ENCODE measurements at regions not wholly inside any gene's neighbourhood (a gene's known extent, or its start where the extent isn't known, plus 50 kb on each side); places are given as distances from the start of the nearest gene placed in this dataset.
"Not testable (repeated sequence)": the region's sequence is repeated elsewhere in the genome, so short reads cannot be mapped to it uniquely, and the experiment has no call there.

- no peak for DNase-seq
Measured at GRCh38 chr1:219713981-219714381, 101.1 kb upstream of the ZC3H11B start.

- DNase-seq, result no peak
Measured at GRCh38 chr1:219712506-219712905, 99.6 kb upstream of the ZC3H11B start.

DNA sequence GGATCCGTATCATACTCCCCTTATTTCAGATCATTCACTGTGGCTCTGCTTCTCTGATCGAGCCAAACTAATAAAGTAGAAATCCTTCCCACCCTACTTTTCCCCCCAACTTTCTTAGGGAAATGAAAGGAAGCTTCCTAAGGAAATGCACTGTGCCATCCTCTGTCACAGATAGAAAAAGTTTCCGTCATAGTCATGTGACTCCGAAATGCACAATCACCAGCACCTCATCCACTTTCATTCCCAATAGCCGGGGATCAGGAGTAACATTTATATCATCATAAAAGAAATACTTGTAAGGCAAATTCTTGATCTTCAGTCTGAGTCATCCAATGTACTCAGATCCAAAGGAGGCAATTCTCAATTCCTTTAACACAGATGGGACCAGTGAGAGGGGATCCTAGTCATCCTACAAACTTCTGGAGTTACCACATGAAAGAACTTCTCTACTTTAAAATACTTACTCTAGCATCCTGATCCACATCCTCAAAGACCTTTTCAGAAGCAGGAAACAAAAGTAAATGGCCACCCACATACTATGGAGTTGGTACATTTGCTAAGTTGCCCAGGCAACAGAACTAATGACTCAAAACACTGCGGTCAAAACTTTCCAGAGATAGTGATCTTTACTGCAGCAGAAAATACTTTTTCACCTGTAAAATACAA lies 97.8 kb upstream of the ZC3H11B start:
- no peak for DNase-seq

- DNase-seq, result no peak
Measured at GRCh38 chr1:219708919-219709543, 96.1 kb upstream of the ZC3H11B start.

DNA sequence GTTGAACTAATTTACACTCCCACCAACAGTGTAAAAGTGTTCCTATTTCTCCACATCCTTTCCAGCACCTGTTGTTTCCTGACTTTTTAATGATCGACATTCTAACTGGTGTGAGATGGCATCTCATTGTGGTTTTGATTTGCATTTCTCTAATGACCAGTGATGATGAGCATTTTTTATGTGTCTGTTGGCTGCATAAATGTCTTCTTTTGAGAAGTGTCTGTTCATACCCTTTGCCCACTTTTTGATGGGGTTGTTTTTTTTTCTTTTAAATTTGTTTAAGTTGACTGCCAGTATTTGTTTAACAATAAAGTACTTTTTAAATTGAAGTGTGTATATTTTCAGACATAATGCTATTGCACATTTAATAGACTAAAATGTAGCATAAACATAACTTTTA lies 95.0 kb upstream of the ZC3H11B start:
- DNase-seq, result not testable (repeated sequence)

DNA sequence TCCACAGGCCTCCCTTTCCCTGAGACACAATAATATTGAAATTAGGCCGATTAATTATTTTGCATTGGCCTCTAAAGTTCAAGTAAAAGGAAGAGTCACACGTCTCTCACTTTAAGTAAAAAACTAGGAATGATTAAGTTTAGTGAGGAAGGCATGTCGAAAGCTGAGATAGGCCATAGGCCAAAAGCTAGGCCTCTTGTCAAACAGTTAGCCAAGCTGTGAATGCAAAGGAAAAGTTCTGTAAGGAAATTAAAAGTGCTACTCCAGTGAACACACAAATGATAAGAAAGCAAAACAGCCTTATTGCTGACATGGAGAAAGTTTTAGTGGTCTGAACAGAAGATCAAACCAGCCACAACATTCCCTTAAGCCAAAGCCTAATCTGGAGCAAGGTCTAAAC lies 91.4 kb upstream of the ZC3H11B start:
- not testable (repeated sequence) for DNase-seq

- no peak for DNase-seq
Measured at GRCh38 chr1:219703368-219703639, 90.4 kb upstream of the ZC3H11B start.

GRCh38 chr1:219701476-219701875 lies 88.6 kb upstream of the ZC3H11B start:
- no peak for DNase-seq

DNA sequence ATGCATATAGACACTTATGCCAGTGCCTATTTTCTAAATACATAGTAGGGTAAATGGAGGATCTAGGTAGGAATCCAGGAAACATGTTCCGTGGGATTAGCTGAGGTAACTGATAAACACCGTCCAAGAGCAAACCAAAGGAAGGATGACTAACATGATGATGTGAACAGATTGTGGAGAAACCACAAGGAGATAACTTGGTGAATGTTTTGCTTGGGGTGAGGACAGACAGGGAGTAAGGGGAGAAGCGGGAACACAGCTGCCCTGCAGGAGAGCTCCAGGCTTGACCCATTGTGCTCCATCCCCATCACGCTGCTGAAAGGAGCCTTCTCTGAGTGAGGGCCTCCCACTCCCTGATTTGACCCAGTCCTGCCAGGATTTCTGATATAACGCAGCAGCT lies 87.0 kb upstream of the ZC3H11B start:
- DNase-seq, result no peak

- DNase-seq, result no peak
Measured at GRCh38 chr1:219697682-219698081, 84.8 kb upstream of the ZC3H11B start.

GRCh38 chr1:219692981-219693380 lies 80.1 kb upstream of the ZC3H11B start:
- DNase-seq, result no peak

DNA sequence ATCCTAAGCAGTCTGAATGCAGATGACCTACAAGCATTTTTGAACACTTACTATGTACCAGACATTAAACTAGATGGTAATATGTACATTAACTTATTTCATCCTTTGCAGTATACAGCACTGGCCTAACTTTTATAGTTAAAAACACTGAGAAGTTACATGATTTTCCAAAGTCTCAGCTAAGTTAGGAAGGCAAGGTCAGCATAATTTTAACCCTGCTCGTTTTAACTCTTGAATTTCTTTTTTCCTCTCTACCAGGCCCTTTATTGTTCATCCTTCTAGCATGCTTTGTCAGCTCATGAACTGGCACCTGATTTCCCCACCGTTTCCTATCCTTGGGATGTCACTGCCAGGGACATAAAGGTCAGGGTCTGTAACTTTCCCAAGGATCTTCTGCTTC lies 76.9 kb upstream of the ZC3H11B start:
- DNase-seq, result no peak

- DNase-seq, result no peak
Measured at GRCh38 chr1:219687779-219688178, 74.9 kb upstream of the ZC3H11B start.

GRCh38 chr1:219686171-219686570 lies 73.3 kb upstream of the ZC3H11B start:
- no peak for DNase-seq

DNA sequence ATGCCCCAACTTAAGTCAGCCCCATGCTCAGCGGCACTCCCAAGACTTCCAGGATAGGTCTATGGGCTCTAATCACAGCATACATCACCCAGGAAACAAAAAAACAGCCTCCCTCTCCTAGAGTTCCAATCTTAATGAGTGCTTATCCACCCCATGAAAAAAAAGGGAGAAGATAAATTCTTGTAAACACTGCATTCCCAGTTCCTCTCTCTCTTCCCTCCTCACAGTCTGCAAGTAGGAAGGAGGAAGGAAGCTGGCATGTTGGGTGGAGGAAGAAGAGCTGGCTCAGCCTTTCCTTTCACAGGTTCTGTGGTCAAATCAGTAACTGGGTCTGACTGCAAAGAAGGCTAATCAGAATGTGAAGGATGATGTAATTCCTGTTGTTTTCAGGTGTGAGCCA lies 69.9 kb upstream of the ZC3H11B start:
- DNase-seq, result no peak

GRCh38 chr1:219681876-219682275 lies 69.0 kb upstream of the ZC3H11B start:
- DNase-seq, result no peak

DNA sequence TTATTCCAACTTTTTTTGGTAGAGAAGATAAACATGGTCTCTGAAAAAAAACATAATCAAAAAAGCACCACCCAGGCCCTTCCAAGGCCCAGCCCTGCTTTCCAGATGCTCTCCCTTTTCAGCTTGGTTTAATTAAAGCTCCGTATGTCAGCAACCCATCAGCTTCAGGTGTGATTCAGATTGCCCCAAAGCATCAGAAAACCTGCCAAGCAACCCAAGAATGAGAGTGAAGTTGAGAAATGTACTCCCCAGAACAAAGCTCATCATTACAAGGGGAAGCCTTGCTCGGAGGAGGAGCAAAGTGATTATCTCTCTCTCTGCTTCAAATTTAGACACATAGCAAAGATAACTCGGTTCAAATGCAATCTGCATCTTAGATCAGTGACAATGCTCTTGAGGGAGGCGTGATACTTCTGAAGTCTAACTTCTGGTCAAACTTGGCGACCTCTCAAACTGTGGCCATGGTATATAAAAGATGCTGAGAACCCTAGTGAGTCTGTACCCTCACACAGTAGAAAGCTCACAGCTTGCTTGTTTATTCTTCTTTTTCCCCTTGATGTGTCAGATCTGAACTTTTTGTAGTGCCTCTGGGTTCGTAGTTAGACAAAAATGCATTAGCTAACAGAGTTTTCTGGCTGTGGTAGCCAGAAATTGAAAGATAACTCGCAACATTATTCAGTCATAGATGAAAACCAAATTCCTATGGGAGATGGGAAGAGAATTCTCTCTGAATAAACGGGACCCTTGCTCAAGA lies 63.3 kb upstream of the ZC3H11B start:
- DNase-seq, result no peak

- no peak for DNase-seq
Measured at GRCh38 chr1:219670426-219671149, 57.7 kb upstream of the ZC3H11B start.

DNA sequence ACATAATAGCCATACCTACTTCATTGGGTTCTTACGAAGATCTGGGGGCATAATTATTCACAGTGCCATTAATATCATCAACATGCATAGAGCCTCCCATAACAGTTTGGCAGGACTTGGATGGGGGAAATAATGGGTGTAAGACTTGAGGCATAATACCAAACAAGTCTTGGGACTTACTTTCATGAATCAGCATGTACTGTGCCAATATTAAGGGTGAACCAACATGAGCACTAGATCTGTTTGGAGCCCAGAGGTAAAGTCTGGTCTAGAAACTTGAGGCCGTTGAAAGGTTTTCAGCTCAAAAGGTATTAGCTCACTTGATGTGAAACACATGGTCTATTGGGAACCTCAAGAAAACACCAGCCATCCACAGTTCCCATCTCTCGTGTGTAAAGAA lies 56.7 kb upstream of the ZC3H11B start:
- no peak for DNase-seq

DNA sequence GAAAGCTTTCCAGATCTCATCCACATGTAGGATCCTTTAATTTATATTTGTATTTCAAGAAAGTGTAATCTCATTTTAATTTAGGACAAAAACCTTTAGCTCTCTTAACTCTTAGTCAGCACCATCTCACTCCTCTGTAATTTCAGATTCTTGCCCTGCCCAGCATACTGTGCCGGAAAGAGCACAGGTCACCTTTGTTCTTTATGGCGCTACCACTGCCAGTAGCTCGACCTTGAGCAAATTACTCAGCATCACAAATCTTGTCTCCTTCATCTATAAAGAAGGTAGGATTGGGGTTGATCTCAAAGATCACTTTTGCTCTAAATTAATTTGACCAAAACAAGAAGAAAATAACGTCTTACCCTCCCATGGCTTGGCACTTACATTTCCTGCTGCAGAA lies 56.1 kb upstream of the ZC3H11B start:
- DNase-seq, result no peak

DNA sequence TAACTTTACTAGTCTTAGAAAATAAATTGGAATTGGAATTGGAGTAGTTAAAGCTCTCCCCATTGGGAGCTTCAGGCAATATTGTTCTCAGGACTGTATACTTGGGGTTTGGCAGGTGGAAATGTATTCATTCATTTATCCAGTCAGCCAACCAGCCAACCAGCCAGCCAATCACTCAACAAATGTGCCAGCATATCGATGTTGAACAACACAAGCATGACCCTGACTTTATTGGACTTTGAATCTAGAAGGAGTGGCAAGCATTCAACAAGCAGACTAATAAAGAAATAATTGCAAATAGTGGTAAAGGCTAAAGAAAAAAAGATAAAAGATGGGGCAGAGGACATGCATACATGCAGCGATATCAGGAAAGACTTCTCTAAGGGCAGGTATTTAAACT lies 55.5 kb upstream of the ZC3H11B start:
- DNase-seq, result no peak

GRCh38 chr1:219666242-219666641 lies 53.3 kb upstream of the ZC3H11B start:
- no peak for DNase-seq

- DNase-seq, result no peak
Measured at GRCh38 chr1:219665089-219665488, 52.2 kb upstream of the ZC3H11B start.

All from NCI-H1436 (cell line).